Stimulated activated CD4-positive, alpha-beta T cell treated with anti-CD3 and anti-CD28 coated beads, Interleukin-4, amount 100 ng/mL, for 48 hours (primary cell): ENCODE measurements at regions not wholly inside any gene's neighbourhood (a gene's known extent, or its start where the extent isn't known, plus 50 kb on each side); places are given as distances from the start of the nearest gene placed in this dataset.

Experiments
- DNase-seq, 2 donors: peaks; one replicate each; pipeline ENCODE4 v3.0.0-alpha.2; 2020; ENCODE audit warnings: low read depth in 2 of 2

DNA sequence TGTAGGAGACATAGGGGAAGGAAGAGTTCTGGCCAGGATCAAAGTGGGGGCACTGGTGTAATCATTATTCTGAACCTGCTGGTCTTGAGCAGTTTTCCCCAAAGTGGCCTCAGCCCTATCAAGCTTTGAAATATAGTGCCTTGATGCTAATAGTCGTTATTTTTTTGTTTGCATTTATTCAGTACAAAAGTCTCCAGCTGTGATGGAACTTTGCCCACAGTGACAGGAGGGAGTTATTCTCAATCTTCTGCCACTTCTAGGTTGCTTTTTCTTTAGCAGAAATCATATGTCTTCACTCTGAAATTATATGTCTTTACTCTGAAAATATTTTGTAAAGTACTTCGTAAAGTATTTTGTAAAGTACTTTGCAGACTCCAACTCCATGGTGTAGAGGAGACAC lies 93.1 kb downstream of the FAT3 start:
- no peak for DNase-seq

- DNase-seq, result no peak
These were observed 97.6 kb downstream of the FAT3 start for GRCh38 chr11:92322225-92322624.

DNA sequence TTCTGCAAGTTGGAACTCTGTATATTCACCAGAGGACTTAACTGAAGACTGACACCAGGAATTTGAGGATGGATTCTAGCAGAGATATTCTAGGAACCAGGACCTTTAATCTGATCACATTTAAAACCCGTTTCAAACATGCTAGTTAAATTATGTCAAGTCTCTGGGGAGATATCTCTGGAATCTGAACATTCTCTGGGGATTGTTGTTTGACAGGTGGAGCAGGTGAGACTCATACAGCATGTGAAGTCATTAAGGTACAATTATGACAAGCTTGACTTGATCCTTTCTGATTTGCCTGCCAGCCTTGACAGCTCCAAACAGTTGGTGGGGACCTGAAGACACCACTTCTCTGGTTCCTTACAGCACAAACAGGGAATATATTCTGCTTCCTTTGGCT lies 100.3 kb downstream of the FAT3 start:
- DNase-seq, result no peak

DNA sequence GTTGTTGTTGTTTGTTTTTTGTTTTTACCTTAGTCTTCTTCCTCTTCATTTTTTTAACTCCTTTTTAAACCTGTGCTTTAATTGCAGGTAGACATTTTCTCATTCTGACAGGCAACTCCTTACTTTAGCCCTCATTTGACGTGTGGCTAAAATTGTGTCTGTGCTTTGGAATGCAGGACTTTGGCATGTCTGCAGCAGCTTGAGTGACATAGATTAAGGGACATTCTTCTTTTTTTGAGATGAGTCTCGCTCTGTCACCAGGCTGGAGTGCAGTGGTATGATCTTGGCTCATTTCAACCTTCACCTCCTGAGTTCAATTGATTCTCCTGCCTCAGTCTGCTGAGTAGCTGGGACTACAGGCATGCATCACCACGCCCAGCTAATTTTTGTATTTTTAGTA lies 100.8 kb downstream of the FAT3 start:
- DNase-seq, result no peak

DNA sequence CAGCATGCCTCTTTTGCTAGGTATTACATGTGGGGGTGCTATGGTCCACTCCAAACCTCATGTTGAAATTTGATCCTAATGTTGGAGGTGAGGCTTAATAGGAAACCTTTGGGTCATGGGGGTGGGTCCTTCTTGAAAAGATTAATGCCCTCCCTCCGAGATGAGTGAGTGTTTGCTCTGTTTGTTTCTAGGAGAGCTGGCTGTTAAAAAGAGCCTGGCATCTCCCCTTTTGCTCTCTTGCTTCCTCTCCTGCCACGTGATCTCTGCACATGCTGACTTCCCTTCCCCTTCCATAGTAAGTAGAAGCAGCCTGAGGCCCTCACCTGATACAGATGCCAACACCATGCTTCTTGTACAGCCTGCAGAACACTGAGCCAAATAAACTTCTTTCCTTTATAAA lies 104.5 kb downstream of the FAT3 start:
- no peak for DNase-seq

DNA sequence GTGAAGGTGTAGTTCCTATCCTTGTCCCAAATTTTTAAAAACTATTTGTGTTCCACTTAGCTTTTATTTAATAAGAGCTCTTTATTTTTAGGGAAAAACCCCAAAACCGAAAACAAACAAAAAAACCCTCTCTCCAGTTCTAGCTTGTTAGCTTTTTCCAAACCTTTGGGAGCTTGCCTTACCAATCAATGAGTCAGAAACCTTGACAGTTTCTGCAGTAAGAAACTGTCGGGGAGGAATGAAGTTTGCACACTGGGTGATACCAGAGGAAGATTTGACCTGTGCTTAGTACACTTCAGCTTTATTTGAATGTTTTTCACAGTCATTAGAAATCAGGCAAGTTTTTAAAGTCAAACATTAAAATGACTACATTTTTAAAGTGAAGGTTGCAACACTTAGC lies 105.0 kb downstream of the FAT3 start:
- DNase-seq, result no peak

GRCh38 chr11:92330114-92330513 lies 105.5 kb downstream of the FAT3 start:
- DNase-seq, result no peak

GRCh38 chr11:92332986-92333385 lies 108.4 kb downstream of the FAT3 start:
- DNase-seq, result no peak

- DNase-seq, result no peak
These were observed 116.2 kb downstream of the FAT3 start for GRCh38 chr11:92340839-92341238.

DNA sequence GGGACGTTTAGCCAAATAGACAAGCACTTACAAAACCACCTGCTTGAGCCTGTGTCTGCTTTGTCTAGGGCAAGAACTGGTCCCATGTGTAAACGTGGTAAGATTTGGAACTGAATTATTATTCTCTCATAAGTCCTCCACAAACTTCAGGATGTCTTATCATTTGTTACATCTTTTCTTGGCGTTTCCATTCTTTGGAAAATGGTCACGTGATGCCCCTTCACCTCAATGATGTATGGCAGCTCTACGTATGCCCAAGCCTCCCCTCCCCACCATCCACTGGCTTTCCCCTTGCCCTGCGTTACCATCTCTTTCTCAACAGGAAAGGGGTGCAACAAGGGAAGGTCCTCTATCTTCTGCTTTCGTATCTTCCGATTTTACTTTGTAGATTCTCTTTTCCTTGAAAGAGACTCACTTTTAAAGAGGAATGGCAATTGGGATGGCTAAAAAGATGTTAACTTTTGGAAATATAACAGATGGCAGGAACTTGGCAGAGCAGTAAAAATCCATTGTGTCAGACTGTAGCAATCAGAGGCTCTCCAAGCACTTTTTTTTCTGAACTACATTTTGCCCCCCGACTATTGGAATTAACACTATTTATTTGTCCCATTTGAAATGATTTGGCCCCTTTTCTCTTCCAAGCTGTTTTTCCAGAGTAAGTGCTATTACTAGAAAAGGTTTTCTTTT lies 117.6 kb downstream of the FAT3 start:
- no peak for DNase-seq

GRCh38 chr11:92342886-92343285 lies 118.3 kb downstream of the FAT3 start:
- no peak for DNase-seq

GRCh38 chr11:92346220-92346619 lies 121.6 kb downstream of the FAT3 start:
- no peak for DNase-seq

DNA sequence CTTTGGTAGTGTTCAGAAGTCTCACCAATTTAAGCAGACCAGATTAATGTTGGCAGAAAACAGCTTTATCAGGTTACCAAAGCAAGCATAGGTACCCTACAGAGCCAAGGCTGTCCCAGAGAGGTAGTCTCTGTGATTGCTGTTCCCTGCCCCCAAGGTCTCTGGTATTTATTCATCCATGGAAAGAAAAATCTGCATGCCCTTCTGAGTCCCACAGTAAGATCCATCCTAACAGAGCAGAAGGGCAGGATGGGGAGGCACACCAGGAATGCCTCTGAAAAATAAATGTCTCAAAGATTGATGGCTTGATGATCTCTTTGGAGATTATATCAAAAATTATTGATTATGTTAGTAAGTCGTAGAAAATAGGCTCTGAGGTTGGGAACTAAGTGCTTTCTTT lies 122.8 kb downstream of the FAT3 start:
- DNase-seq, result no peak

DNA sequence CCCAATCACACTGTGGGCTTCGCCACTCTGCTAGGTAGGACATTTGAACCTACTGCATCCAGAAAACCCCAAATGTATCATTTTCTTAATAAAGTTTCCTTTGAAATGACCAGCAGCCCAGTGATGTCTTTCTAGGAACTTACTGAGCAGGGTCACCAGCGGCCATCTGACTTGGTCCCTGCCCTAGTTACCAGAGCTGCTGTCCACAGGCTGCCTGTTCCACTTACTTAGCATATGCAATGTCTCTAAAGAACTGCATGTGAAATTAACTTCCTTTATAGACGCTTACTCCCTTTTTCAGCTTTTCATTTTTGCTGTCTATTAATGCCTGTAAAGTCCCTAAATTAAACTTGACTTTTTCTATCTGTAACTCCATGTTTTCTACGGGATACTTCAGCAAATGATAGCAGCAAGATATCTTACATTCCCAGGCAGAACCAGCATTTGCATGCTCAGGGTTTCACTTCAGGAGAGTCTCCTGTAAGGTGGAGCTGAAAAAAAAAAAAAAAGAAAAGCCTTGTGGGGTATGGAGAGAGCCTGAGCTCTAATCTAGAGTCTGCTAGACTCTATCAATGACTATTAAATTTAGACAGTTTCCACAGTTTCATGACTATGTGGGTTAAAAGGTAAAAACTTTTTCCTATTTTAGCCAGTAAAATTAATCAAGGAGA lies 125.0 kb downstream of the FAT3 start:
- DNase-seq, result no peak

DNA sequence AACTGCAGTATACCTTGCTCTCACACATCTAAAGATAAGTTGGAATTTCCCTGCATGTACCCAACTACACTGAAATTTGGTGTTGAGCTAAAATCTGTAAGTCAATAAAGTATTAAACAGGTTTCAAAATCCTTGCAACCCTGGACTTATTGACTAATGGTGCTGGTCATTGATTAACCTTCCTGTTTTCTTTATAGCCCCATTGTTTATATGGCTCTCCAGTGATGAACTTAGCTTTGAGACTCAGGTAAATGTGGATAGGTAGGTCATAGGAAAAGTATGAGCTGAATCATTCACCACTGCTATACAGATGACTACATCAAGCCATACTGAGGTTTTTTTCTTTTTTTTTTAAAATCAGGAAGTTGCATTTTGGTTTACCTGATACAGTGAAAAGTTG lies 132.7 kb downstream of the FAT3 start:
- no peak for DNase-seq

DNA sequence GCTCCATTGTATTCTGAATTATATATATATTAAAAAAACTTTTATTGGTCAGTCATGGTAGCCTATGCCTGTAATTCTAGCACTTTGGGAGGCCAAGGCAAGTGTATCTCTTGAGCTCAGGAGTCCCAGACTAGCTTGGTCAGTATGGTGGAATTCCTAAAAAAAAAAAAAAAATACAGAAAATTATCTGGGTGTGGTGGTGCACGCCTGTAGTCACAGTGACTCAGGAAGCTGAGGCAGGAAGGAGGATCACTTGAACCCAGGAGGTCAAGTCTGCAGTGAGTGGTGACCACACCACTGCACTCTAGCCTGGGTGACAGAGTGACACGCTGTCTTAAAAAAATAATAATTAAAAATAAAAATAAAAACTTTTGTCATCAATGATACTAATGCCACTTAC lies 133.2 kb downstream of the FAT3 start:
- DNase-seq, result no peak

DNA sequence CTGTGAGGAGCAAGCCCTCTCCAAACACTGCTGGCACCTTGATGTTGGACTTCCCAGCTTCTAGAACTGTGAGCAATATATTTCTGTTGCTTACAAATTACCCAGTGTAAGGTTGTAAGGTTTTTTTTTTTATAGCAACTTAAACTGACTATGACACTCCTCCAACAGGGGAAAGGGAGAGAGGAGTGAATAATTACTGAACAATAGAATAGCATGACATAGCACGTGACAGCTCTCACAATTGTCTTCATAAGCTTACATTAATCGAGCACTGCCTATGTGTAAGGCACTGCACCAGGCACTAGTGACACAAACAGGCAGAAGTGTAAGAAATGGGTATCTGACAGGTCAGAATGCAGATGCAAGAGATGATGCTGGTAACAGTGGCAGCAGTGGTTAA lies 136.9 kb downstream of the FAT3 start:
- no peak for DNase-seq

- DNase-seq, result no peak
These were observed 138.4 kb downstream of the FAT3 start for GRCh38 chr11:92362989-92363388.

- no peak for DNase-seq
These were observed 139.6 kb downstream of the FAT3 start for GRCh38 chr11:92364177-92364576.

DNA sequence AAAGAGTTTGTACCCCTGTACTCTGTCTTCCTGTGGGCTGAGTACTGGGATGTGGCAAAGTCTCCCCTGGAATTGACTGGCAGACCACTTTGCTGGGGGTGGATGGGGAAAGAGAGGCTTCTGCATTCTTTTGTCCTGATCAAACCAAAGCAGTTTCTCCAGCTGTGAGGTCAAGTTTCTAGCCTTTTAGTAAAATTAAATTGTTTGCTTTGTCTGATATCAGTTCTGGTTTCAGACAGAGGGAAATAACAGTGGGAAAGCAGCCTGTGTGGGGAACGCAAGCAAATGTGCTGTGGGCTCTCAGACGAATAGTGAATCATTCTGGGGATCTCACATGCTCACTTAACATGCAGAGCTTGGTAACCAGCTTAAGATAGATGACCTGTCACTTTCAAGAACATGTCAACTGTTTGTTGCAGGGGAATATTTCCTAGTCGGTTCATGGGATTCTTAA lies 151.6 kb downstream of the FAT3 start:
- no peak for DNase-seq

DNA sequence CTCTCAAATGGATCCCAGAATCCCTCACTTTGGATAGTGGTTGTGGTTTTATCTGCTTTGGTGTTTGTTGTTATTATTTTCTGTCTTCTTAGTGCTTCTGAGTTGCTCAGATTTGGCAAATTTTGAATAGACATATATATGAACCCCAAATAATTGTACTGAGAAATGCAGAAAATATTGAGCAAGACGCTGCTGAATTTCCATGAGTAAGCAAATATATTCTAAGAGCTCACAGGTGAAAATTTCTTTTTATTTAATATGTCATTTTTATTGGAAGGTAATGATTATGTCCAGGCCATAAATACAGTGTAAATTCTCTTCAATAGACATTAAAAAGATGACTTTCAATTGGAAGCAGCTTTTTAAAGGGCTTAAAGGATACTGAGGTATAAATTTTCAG lies 152.1 kb downstream of the FAT3 start:
- DNase-seq, result no peak

DNA sequence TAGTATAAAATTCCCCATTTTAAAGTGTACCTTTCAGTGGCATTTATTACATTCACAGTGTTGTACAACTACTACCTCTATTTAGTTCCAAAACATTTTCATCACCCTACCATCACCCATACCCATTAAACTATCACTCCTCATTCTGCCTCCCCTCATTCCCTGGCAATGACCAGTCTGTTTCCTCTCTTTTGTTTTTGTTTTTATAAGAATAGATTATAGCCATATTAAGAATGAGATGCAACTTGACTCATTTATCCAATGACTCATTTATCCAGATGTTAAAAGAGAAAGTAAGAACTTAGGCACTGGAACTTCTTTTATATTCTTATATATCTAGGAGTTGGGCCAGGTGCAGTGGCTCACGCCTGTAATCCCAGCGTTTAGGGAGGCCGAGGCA lies 156.3 kb downstream of the FAT3 start:
- DNase-seq, result no peak

DNA sequence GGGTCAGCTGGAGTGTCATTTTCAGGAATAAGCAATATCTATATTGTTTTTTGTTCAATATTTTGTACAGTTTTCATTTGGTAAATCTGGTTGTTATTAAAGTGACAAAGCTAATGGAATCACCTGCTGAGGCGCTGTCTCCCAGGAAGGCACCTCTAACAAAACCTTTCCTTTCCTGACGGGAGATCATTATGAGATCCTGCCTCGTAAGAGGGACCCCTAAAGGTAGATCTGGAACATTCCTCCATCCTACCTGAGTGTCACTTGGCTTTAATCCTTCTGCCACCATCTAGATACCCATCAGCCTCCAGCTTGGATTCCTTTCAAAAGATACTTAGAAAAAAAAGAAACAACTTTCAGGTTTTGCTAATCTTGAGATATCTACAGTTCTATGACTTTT lies 157.7 kb downstream of the FAT3 start:
- no peak for DNase-seq

GRCh38 chr11:92383430-92383829 lies 158.8 kb downstream of the FAT3 start:
- no peak for DNase-seq
